Left hindlimb (tissue), 1 donor: ENCODE measurements at regions not wholly inside any gene's neighbourhood (a gene's known extent, or its start where the extent isn't known, plus 50 kb on each side); places are given as distances from the start of the nearest gene placed in this dataset.

Experiments
- DNase-seq: peaks from one replicate; pipeline ENCODE4 v3.0.0-alpha.2; 2018

- peak; percentile 38 for DNase-seq
Observed at GRCh38 chrX:147847999-147848398, 63.7 kb upstream of the FMR1 start.

GRCh38 chrX:147848543-147849443 is 62.9 kb upstream of the FMR1 start:
- no peak for DNase-seq

- DNase-seq, result no peak
Observed at GRCh38 chrX:147850875-147851274, 60.8 kb upstream of the FMR1 start.

- no peak for DNase-seq
Observed at GRCh38 chrX:147853701-147854100, 58.0 kb upstream of the FMR1 start.

DNA sequence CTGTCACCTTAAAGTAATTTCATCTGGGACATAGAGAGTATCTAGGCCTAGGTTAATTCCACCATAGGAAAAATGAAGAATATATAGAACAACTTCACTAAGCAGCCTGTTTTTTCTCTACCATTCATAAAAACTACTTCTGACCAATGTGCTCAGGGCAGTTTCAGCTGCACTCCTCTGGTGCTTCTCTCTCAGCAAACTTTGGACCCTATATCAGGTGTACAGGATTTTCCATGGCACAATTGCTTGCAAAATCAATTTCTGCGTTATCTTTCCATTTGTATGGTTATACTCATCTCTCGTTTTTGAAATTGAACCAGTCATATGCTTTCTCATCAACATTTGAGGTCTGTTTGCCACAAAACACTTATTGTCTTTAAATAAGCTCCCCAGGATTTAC is 52.1 kb upstream of the FMR1 start:
- DNase-seq, result no peak
